B cell (primary cell): ENCODE measurements at regions not wholly inside any gene's neighbourhood (a gene's known extent, or its start where the extent isn't known, plus 50 kb on each side); places are given as distances from the start of the nearest gene placed in this dataset.

Experiments used
- ATAC-seq: fragments of 200-7000 bp; cut with Tn5 transposase; one replicate; pipeline ENCODE4 v1.10.0; 2021; ENCODE audit warnings: low read depth, mild to moderate bottlenecking, moderate number of reproducible peaks, moderate library complexity
- CTCF ChIA-PET: fragments of 350-600 bp; sonication (Branson Sonifier 250); formaldehyde crosslinking; loops from one replicate; lab custom pipeline; 2021; ENCODE audit warnings: antibody characterized with exemption, inconsistent platforms; lab: Charles Lee
- POLR2A ChIA-PET: fragments of 350-600 bp; sonication (Branson Sonifier 250); formaldehyde crosslinking; loops from one replicate; lab custom pipeline; 2021; ENCODE audit warnings: antibody characterized with exemption; lab: Charles Lee
- DNase-seq: peaks from one replicate; pipeline ENCODE4 v3.0.0; 2013
- H2AFZ ChIP-seq: 2 replicates; pipeline ENCODE4 v1.6.1; 2012; ENCODE audit warnings: mild to moderate bottlenecking, low read depth, low read length; ENCODE audit not compliant: insufficient read depth, poor library complexity, severe bottlenecking
- H3K27ac ChIP-seq, 2 donors: 1 replicate in 1 of 2; 2 replicates in 1 of 2; pipeline ENCODE4 v1.5.1; 2012 to 2013; ENCODE audit warnings: low read length in 2 of 2, mild to moderate bottlenecking in 2 of 2, moderate library complexity in 1 of 2
- H3K27me3 ChIP-seq, 4 experiments: fragments of 200-600 bp in 1 of 4; sonication (generic) in 1 of 4; replicated peaks in 1 of 4; 1 replicate in 2 of 4; 2 replicates in 2 of 4; pipeline versions ENCODE4 v1.6.1 to v1.7.0; 2013 to 2016; ENCODE audit warnings: low read length in 3 of 4, mild to moderate bottlenecking in 2 of 4, mixed read lengths in 1 of 4, moderate library complexity in 1 of 4; ENCODE audit not compliant: insufficient read depth in 4 of 4, control insufficient read depth in 3 of 4; ENCODE audit errors: control extremely low read depth in 1 of 4
- H3K36me3 ChIP-seq, 2 experiments: replicated peaks in 1 of 2; 1 replicate in 1 of 2; 2 replicates in 1 of 2; pipeline versions ENCODE4 v1.6.1 to v1.7.1; 2013; ENCODE audit warnings: low read length in 1 of 2; ENCODE audit not compliant: insufficient read depth in 2 of 2, control insufficient read depth in 1 of 2; ENCODE audit errors: control extremely low read depth in 1 of 2, extremely low read depth in 1 of 2
- H3K4me1 ChIP-seq, 2 donors: fragments of 200-600 bp in 1 of 2; sonication (generic) in 1 of 2; 1 replicate in 1 of 2; 2 replicates in 1 of 2; pipeline versions ENCODE4 v1.5.1 to v1.6.1; 2013 to 2017; ENCODE audit warnings: low read length in 2 of 2; ENCODE audit not compliant: control insufficient read depth in 2 of 2, insufficient read depth in 2 of 2
- H3K4me2 ChIP-seq: replicated peaks from 2 replicates; pipeline ENCODE3; 2012; ENCODE audit warnings: mild to moderate bottlenecking, low read depth, low read length; ENCODE audit not compliant: poor library complexity, severe bottlenecking
- H3K4me3 ChIP-seq, 5 experiments: fragments of 200-600 bp in 1 of 5; sonication (generic) in 1 of 5; 1 replicate in 3 of 5; 2 replicates in 2 of 5; pipeline versions ENCODE4 v1.5.1 to v1.7.0; 2011 to 2016; ENCODE audit warnings: low read length in 4 of 5, mild to moderate bottlenecking in 4 of 5, low read depth in 2 of 5, control low read depth in 1 of 5, moderate library complexity in 1 of 5; ENCODE audit not compliant: insufficient read depth in 1 of 5; ENCODE audit errors: control extremely low read depth in 1 of 5, extremely low read depth in 1 of 5
- H3K79me2 ChIP-seq: fragments of 200-600 bp; sonication (generic); one replicate; pipeline ENCODE4 v1.6.0; 2016; ENCODE audit warnings: low read length; ENCODE audit not compliant: control insufficient read depth, insufficient read depth
- H3K9ac ChIP-seq: fragments of 200-600 bp; sonication (generic); 2 replicates; pipeline ENCODE4 v1.6.1; 2017; ENCODE audit warnings: mild to moderate bottlenecking, low read length, moderate library complexity
- H3K9me3 ChIP-seq, 3 donors: one replicate each; pipeline versions ENCODE4 v1.6.1 to v1.7.1; 2013; ENCODE audit warnings: low read length in 2 of 3; ENCODE audit not compliant: control insufficient read depth in 2 of 3, insufficient read depth in 1 of 3; ENCODE audit errors: control extremely low read depth in 1 of 3
- H4K20me1 ChIP-seq: 2 replicates; pipeline ENCODE4 v1.6.0; 2012; ENCODE audit warnings: mild to moderate bottlenecking, low read length; ENCODE audit not compliant: insufficient read depth, control insufficient read depth, poor library complexity, severe bottlenecking
- H3K27ac Mint-ChIP-seq: one replicate; pipeline ENCODE4 v1.8.0; 2021; ENCODE audit warnings: mixed read lengths
- H3K27me3 Mint-ChIP-seq: one replicate; pipeline ENCODE4 v1.8.0; 2021; ENCODE audit warnings: mixed read lengths
- H3K4me1 Mint-ChIP-seq: one replicate; pipeline ENCODE4 v1.8.0; 2021; ENCODE audit warnings: mixed read lengths
- H3K4me3 Mint-ChIP-seq: one replicate; pipeline ENCODE4 v1.8.0; 2021; ENCODE audit warnings: mixed read lengths
- H3K9me3 Mint-ChIP-seq: one replicate; pipeline ENCODE4 v1.8.0; 2022; ENCODE audit warnings: mixed read lengths; ENCODE audit not compliant: insufficient read depth
- EZH2 ChIP-seq: IDR thresholded peaks from 2 replicates; pipeline ENCODE4 v1.6.1; 2012; ENCODE audit warnings: borderline replicate concordance, low read depth, mild to moderate bottlenecking, moderate library complexity, low read length; ENCODE audit not compliant: insufficient read depth, poor library complexity, severe bottlenecking
- WGBS: methylation state at CpG from one replicate; pipeline ENCODE4 v1.1.5; 2013; ENCODE audit warnings: missing lambda C conversion rate; ENCODE audit not compliant: insufficient coverage; 5-methylcytosine and 5-hydroxymethylcytosine counted together
- intact Hi-C: fragments of 100-400 bp; cut with micrococcal nuclease; formaldehyde crosslinking; loops from one replicate; pipeline ENCODE4 v1.10.0; 2022
- TF ChIP-seq, protein P1 (sequence below): fragments of 200-600 bp; IDR thresholded peaks from one replicate; pipeline ENCODE4 v1.8.0; 2022; ENCODE audit warnings: antibody characterized with exemption, mild to moderate bottlenecking

DNA sequence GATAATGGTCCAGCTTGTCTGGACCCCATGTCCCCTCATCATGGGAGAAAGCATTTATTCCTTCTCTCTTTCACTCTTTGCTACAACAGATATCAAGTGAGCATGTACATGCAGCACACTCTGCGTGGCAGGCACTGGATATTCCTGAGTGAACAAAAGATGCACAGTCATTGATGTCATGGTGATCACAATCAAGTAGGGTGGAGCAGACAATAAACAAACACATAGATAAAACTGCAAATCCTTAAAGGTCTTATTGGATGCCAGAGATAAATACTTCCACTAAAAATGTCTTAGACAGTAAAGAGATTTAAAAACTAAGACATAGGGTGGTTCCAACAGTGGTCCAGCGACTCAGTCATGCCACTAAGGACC, 178.0 kb downstream of the ZC3H11B start:
- intact Hi-C loops = no loop called here
- no peak overlapping the region for H3K4me2 ChIP-seq
- ChIA-PET POLR2A (no interaction called here), CTCF (no interaction called here)
- 100% methylated on average over 1 of the region's 2 CpGs for WGBS
- H3K4me3 ChIP-seq = no peak overlapping the region
- ATAC-seq (no peak), DNase-seq (no peak)
- H2AFZ ChIP-seq = no peak overlapping the region
- no peaks in the 10 kb centered on the region for H3K9me3 ChIP-seq
- Mint-ChIP-seq H3K4me3 (no peak overlapping the region), H3K27ac (no peak overlapping the region), H3K4me1 (no peaks in the 10 kb centered on the region), H3K9me3 (no peaks in the 10 kb centered on the region), H3K27me3 (no peaks in the 10 kb centered on the region)
- no peaks in the 10 kb centered on the region for H3K4me1 ChIP-seq
- H4K20me1 ChIP-seq = no peaks in the 10 kb centered on the region
- H3K36me3 ChIP-seq = no peaks in the 10 kb centered on the region
- no peaks in the 10 kb centered on the region for H3K27me3 ChIP-seq
- TF ChIP-seq, protein P1, sequence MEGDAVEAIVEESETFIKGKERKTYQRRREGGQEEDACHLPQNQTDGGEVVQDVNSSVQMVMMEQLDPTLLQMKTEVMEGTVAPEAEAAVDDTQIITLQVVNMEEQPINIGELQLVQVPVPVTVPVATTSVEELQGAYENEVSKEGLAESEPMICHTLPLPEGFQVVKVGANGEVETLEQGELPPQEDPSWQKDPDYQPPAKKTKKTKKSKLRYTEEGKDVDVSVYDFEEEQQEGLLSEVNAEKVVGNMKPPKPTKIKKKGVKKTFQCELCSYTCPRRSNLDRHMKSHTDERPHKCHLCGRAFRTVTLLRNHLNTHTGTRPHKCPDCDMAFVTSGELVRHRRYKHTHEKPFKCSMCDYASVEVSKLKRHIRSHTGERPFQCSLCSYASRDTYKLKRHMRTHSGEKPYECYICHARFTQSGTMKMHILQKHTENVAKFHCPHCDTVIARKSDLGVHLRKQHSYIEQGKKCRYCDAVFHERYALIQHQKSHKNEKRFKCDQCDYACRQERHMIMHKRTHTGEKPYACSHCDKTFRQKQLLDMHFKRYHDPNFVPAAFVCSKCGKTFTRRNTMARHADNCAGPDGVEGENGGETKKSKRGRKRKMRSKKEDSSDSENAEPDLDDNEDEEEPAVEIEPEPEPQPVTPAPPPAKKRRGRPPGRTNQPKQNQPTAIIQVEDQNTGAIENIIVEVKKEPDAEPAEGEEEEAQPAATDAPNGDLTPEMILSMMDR = no peak
- no peak for TF ChIP-seq EZH2
- no peak overlapping the region for H3K9ac ChIP-seq
- H3K79me2 ChIP-seq = no peaks in the 10 kb centered on the region
- no peak overlapping the region for H3K27ac ChIP-seq

DNA sequence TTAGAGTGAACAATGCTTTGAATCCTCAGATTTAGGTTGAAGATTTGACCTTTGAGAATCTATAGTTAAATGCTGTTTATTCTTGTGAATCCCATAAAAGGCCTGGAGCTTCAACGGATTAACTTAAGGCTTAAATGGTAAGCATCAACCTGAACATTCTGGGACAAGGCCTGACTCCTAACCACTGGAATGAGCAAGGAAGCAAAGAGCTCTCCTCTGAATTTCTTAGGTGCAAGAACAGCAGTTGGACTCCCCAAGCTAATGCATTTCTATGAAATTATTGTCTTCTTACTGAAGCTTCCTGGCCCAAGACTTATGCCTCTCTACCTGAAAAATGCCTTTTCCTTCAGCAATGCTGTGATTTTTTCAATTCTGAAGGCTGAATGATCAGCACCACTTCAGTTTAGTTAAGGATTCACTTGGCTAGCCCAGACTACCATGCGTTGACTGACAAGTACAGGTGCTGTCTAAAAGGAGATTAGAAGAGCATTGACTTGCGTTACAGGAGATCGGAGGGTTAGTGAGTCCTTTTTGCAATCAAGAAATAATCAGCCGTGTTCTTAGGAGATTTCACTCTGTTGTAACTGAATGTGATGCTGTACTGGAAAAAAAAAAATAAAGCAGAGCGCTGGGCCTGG, 178.5 kb downstream of the ZC3H11B start:
- Histone ChIP-seq H3K4me1 (no peaks in the 10 kb centered on the region), H3K9me3 (no peaks in the 10 kb centered on the region), H2AFZ (no peak overlapping the region), H3K4me2 (no peak overlapping the region), H4K20me1 (no peaks in the 10 kb centered on the region), H3K9ac (no peak overlapping the region), H3K27me3 (no peaks in the 10 kb centered on the region), H3K36me3 (no peaks in the 10 kb centered on the region), H3K4me3 (no peak overlapping the region), H3K27ac (no peak overlapping the region), H3K79me2 (no peaks in the 10 kb centered on the region)
- Mint-ChIP-seq H3K4me3 (no peak overlapping the region), H3K27ac (no peak overlapping the region), H3K27me3 (no peaks in the 10 kb centered on the region), H3K9me3 (no peaks in the 10 kb centered on the region), H3K4me1 (no peaks in the 10 kb centered on the region)
- intact Hi-C loops = no loop called here
- CTCF ChIA-PET = no interaction called here
- TF ChIP-seq, protein P1 = no peak
- no peak for TF ChIP-seq EZH2
- POLR2A ChIA-PET = no interaction called here
- 94% methylated on average over 6 of the region's 6 CpGs for WGBS
- no peak for ATAC-seq
- DNase-seq = no peak
